Bronchial epithelial cell (primary cell): ENCODE measurements at regions not wholly inside any gene's neighbourhood (a gene's known extent, or its start where the extent isn't known, plus 50 kb on each side); places are given as distances from the start of the nearest gene placed in this dataset.

ENCODE experiments used
- DNase-seq: peaks from one replicate; pipeline ENCODE4 v3.0.0-alpha.2; 2010; ENCODE audit warnings: low read depth
- FAIRE-seq: peaks from 2 replicates; lab custom pipeline; 2011; peaks lifted over from hg19 to GRCh38; lab: Jason Lieb, UNC
- H3K27me3 ChIP-seq: 2 replicates; pipeline ENCODE4 v1.5.1; 2011; ENCODE audit warnings: low read length; ENCODE audit not compliant: control insufficient read depth, insufficient read depth
- H3K36me3 ChIP-seq: 2 replicates; pipeline ENCODE4 v1.5.1; 2011; ENCODE audit warnings: low read length; ENCODE audit not compliant: control insufficient read depth, insufficient read depth
- H3K4me3 ChIP-seq: 2 replicates; pipeline ENCODE4 v1.5.1; 2011; ENCODE audit warnings: mild to moderate bottlenecking, low read depth, low read length, control low read depth
- TF ChIP-seq, protein P1 (sequence below): IDR thresholded peaks from 2 replicates; pipeline ENCODE4 v1.5.1; 2011; ENCODE audit warnings: mild to moderate bottlenecking, moderate library complexity, low read length, control low read depth, inconsistent platforms; ENCODE audit not compliant: insufficient read depth, severe bottlenecking

DNA sequence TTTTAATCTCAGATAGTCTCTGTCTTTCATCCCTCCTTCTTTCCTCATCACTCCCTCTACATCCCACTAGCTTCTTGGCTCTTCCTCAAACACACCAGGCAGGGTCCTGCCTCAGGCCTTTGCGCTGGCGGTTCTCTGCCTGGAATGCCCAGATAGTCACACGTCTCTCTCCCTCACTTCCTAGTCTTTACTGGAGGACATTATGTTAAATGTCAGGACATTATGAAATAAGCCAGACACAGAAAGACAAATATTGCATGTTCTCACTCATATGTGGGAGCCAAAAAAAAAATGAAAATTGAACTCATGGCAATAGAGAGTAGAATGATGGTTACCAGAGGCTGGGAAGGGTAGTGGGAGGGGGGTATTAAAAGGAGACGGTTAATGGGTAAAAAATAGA is 442.0 kb downstream of the MED13L start:
- H3K36me3 ChIP-seq: no peaks in the 10 kb centered on the region
- H3K27me3 ChIP-seq: no peaks in the 10 kb centered on the region
- DNase-seq: no peak
- FAIRE-seq: no peak
- TF ChIP-seq, protein P1, sequence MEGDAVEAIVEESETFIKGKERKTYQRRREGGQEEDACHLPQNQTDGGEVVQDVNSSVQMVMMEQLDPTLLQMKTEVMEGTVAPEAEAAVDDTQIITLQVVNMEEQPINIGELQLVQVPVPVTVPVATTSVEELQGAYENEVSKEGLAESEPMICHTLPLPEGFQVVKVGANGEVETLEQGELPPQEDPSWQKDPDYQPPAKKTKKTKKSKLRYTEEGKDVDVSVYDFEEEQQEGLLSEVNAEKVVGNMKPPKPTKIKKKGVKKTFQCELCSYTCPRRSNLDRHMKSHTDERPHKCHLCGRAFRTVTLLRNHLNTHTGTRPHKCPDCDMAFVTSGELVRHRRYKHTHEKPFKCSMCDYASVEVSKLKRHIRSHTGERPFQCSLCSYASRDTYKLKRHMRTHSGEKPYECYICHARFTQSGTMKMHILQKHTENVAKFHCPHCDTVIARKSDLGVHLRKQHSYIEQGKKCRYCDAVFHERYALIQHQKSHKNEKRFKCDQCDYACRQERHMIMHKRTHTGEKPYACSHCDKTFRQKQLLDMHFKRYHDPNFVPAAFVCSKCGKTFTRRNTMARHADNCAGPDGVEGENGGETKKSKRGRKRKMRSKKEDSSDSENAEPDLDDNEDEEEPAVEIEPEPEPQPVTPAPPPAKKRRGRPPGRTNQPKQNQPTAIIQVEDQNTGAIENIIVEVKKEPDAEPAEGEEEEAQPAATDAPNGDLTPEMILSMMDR: no peak
- no peak overlapping the region for H3K4me3 ChIP-seq

- FAIRE-seq (no peak), DNase-seq (no peak)
- H3K4me3 ChIP-seq: no peak overlapping the region
- H3K36me3 ChIP-seq: no peaks in the 10 kb centered on the region
- H3K27me3 ChIP-seq: no peaks in the 10 kb centered on the region
- TF ChIP-seq, protein P1: no peak
These were observed 443.8 kb downstream of the MED13L start for GRCh38 chr12:115833704-115834103.

- TF ChIP-seq, protein P1: no peak
- H3K4me3 ChIP-seq: no peak overlapping the region
- DNase-seq (no peak), FAIRE-seq (no peak)
- H3K36me3 ChIP-seq: no peaks in the 10 kb centered on the region
- H3K27me3 ChIP-seq: no peaks in the 10 kb centered on the region
These were observed 446.9 kb downstream of the MED13L start for GRCh38 chr12:115830633-115831032.

- no peak overlapping the region for H3K4me3 ChIP-seq
- H3K27me3 ChIP-seq: no peaks in the 10 kb centered on the region
- FAIRE-seq: no peak
- DNase-seq: no peak
- TF ChIP-seq, protein P1: no peak
- no peaks in the 10 kb centered on the region for H3K36me3 ChIP-seq
These were observed 447.4 kb downstream of the MED13L start for GRCh38 chr12:115830070-115830469.

DNA sequence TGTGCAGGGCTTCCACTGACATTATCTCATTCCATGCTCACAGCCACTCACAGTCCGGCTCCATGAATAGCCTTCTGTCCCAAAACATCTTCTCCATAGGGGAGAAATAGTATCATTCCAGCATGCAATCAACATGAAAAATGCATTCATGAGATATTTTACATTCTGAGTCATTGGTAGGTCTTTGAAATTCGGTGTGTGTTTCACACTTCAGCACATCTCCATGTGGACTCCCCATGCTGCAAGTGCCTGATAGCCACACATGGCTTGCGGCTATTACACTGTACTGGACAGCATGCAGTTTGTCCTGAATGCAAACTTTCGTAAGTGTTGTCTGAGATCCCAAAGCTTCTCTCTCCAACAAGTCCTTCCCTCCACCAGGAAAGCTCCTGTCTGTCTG is 449.3 kb downstream of the MED13L start:
- H3K4me3 ChIP-seq: no peak overlapping the region
- H3K36me3 ChIP-seq: no peaks in the 10 kb centered on the region
- DNase-seq (no peak), FAIRE-seq (no peak)
- no peaks in the 10 kb centered on the region for H3K27me3 ChIP-seq
- TF ChIP-seq, protein P1: no peak

- Histone ChIP-seq H3K4me3 (no peak overlapping the region), H3K27me3 (no peaks in the 10 kb centered on the region), H3K36me3 (no peaks in the 10 kb centered on the region)
- DNase-seq (no peak), FAIRE-seq (no peak)
- TF ChIP-seq, protein P1: no peak
These were observed 452.4 kb downstream of the MED13L start for GRCh38 chr12:115824936-115825602.
